Effector memory CD4-positive, alpha-beta T cell (primary cell): ENCODE measurements at regions not wholly inside any gene's neighbourhood (a gene's known extent, or its start where the extent isn't known, plus 50 kb on each side); places are given as distances from the start of the nearest gene placed in this dataset.

Experiments used
- DNase-seq, 3 donors: peaks; one replicate each; pipeline ENCODE4 v3.0.0-alpha.2; 2020
- H3K27ac ChIP-seq: 2 replicates; pipeline ENCODE4 v1.7.0; 2013; ENCODE audit warnings: mild to moderate bottlenecking, low read length, moderate library complexity; ENCODE audit not compliant: insufficient read depth, poor library complexity, severe bottlenecking
- H3K27me3 ChIP-seq: replicated peaks from 2 replicates; pipeline ENCODE4 v1.7.0; 2013; ENCODE audit warnings: mild to moderate bottlenecking, low read length; ENCODE audit not compliant: insufficient read depth, control insufficient read depth, poor library complexity, severe bottlenecking
- H3K36me3 ChIP-seq: 2 replicates; pipeline ENCODE4 v1.7.0; 2013; ENCODE audit warnings: mild to moderate bottlenecking, low read length, moderate library complexity; ENCODE audit not compliant: control insufficient read depth, insufficient read depth
- H3K4me1 ChIP-seq: 2 replicates; pipeline ENCODE4 v1.7.0; 2013; ENCODE audit warnings: low read length, mild to moderate bottlenecking; ENCODE audit not compliant: control insufficient read depth, insufficient read depth, poor library complexity, severe bottlenecking
- H3K4me3 ChIP-seq: 2 replicates; pipeline ENCODE4 v1.7.0; 2013; ENCODE audit warnings: low read length, low read depth, mild to moderate bottlenecking; ENCODE audit not compliant: insufficient read depth, poor library complexity, severe bottlenecking
- H3K9me3 ChIP-seq: 2 replicates; pipeline ENCODE4 v1.7.0; 2013; ENCODE audit warnings: mild to moderate bottlenecking, low read length, moderate library complexity; ENCODE audit not compliant: control insufficient read depth

DNA sequence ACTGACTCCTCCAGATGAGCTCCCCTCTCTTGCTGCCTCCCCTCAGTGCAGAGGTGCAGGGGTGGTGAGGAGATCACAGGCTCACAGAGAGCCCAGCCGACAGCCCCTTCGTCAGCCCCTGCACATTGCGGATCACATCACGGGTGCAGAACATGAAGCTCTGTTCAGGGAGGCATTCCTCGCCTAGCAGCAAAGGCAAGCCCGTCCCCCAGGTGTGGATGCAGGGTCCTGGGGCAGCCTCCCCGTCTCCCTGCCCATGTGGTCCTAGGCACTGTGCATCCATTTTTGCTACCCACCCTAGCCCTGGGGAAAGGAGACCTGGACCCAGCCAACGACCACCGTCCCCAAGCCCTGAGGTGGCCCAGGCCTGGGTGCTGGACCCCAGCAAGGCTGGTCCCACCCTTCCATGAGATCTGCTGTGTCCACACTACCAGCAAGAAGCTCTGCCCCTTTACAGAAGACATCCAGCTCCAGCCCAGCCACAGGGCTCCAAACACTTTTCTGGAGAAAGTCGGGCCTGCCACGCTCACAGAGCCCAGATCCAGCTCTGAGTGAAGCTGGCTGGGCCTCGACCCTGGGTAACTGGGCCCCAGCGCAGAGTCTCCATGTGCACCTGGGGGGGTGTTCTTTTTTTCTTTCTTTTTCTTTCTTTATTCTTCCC, 248.7 kb downstream of the NPHP4 start:
- no peaks in the 10 kb centered on the region for H3K4me1 ChIP-seq
- DNase-seq: no peak
- H3K27ac ChIP-seq: no peak overlapping the region
- H3K9me3 ChIP-seq: no peaks in the 10 kb centered on the region
- peaks cover 3% of the 10 kb centered on the region for H3K27me3 ChIP-seq
- no peak overlapping the region for H3K4me3 ChIP-seq
- no peaks in the 10 kb centered on the region for H3K36me3 ChIP-seq

GRCh38 chr1:5742801-5743200, 249.4 kb downstream of the NPHP4 start:
- no peak overlapping the region for H3K27ac ChIP-seq
- DNase-seq: no peak
- H3K9me3 ChIP-seq: no peaks in the 10 kb centered on the region
- no peak overlapping the region for H3K4me3 ChIP-seq
- H3K27me3 ChIP-seq: peaks cover 3% of the 10 kb centered on the region
- no peaks in the 10 kb centered on the region for H3K36me3 ChIP-seq
- H3K4me1 ChIP-seq: no peaks in the 10 kb centered on the region

DNA sequence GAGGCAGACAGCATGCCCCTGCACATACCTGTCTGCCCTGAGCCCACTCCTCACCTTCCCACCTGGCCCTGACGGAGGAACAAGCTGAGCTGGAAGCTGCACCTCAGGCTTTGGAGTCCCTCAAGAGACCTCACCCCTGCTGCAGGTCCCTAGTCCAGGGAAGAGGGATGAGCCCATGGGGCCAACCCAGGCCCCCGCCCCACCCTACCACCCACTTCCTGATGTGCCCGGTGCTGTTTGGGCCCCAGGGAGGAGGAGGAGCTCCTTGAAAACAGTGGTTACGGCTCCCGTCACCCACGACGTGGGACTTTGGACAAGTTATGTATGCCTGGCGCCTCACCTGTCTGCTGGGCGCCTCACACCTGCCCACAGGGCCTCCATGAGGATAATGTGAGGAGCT, 250.2 kb downstream of the NPHP4 start:
- Histone ChIP-seq H3K36me3 (no peaks in the 10 kb centered on the region), H3K4me3 (no peak overlapping the region), H3K27ac (no peak overlapping the region), H3K9me3 (no peaks in the 10 kb centered on the region), H3K4me1 (no peaks in the 10 kb centered on the region), H3K27me3 (peaks cover 3% of the 10 kb centered on the region)
- no peak for DNase-seq

DNA sequence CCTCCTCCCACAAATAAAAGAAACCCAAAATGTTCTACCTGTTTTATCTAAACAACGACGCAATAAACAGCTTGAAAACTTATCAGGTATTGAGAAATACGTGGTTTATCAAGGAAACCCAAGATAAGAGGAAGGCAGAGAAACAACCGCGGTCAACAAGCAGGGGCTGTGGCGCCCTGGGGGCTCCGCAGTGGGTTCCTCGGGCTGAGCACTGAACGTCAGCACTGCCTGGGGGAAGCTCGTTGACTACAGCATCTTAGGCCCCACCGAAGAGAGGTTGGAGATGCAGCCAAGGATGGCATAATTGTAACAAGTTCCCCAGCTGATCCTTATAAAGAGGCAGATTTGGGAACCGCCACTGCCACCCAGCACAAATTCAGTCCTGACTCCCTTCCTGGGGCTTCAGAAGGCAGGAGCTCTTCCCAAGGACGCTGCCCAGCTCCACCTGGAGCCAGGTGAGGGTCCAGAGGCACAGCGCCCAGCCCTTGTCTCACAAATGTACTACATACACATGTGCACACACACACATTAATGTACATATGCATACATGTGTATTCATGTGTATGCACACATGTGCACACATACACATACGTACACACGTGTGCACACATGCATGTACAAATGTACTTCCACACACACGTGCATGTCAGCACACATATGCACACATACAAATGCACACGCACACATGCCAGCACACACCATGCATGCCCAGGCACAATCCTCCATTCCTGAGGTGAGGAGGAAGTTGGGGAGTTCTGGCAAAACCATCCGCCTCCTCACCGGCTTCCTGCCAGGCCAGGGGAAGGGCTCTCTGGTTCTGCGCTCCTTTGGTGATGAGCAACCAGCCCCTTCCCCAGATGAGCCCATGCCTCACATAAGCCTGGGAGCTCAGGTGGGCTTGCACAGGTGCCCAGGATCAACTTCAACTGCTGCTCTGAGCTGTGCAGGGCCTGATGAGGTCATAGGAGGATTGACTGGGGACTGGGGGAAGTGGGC, 251.1 kb downstream of the NPHP4 start:
- Histone ChIP-seq H3K36me3 (no peaks in the 10 kb centered on the region), H3K27me3 (peaks cover 3% of the 10 kb centered on the region), H3K4me1 (no peaks in the 10 kb centered on the region), H3K4me3 (no peak overlapping the region), H3K27ac (no peak overlapping the region), H3K9me3 (no peaks in the 10 kb centered on the region)
- DNase-seq: no peak

DNA sequence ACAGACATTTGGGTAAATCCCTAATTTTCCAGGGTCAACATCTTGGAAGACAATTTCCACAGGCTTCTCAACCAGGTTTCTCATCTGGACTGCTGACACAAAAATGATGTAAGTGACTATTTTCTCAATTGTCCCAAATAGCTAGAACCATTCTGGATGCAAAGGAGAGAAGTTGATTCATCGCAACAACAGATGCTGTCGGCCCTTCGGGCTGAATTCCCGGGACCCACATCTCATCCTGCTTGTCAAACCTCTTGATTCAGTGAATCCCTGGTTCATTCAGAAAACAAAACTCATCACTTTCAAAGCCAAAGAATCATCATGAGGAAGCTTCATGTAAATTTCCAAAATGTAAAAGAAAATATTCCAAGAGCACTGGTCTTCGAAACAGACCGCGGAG, 251.8 kb downstream of the NPHP4 start:
- no peaks in the 10 kb centered on the region for H3K4me1 ChIP-seq
- H3K36me3 ChIP-seq: no peaks in the 10 kb centered on the region
- H3K27me3 ChIP-seq: peaks cover under 1% of the 10 kb centered on the region
- H3K27ac ChIP-seq: no peak overlapping the region
- no peak for DNase-seq
- H3K4me3 ChIP-seq: no peak overlapping the region
- no peaks in the 10 kb centered on the region for H3K9me3 ChIP-seq

GRCh38 chr1:5739561-5740078, 252.6 kb downstream of the NPHP4 start:
- no peaks in the 10 kb centered on the region for H3K4me1 ChIP-seq
- H3K36me3 ChIP-seq: no peaks in the 10 kb centered on the region
- no peak for DNase-seq
- no peak overlapping the region for H3K27ac ChIP-seq
- no peak overlapping the region for H3K4me3 ChIP-seq
- H3K27me3 ChIP-seq: no peaks in the 10 kb centered on the region
- H3K9me3 ChIP-seq: no peaks in the 10 kb centered on the region

DNA sequence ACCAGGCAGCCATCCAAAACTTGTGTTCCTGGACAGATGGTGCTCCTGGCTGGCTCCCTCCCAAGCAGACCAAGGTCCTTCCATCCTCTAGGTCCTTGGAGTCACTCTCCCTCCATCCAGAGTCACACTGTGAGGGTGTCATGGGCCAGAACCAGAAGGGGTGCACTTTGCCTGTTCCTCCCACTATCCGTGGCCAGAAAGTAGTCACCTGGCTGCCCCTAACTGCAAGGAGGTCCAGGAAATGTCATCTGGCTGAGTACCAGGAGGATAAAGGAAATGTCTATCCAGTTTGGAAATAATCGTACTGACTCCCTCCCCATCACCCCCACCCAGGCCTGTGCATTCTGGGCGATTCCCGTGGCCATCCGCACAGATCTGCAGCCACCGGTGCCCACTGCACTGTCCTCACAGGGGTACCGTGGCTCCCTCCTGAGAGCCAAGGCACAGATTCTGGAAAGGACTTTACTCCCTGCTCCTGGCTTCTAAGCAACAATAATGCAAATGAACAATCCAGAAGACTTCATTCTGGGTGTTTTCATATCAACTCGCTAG, 253.2 kb downstream of the NPHP4 start:
- DNase-seq: no peak
- H3K36me3 ChIP-seq: no peaks in the 10 kb centered on the region
- no peak overlapping the region for H3K27ac ChIP-seq
- no peaks in the 10 kb centered on the region for H3K27me3 ChIP-seq
- no peaks in the 10 kb centered on the region for H3K9me3 ChIP-seq
- H3K4me3 ChIP-seq: no peak overlapping the region
- no peaks in the 10 kb centered on the region for H3K4me1 ChIP-seq

- no peak overlapping the region for H3K4me3 ChIP-seq
- H3K4me1 ChIP-seq: no peaks in the 10 kb centered on the region
- H3K9me3 ChIP-seq: no peaks in the 10 kb centered on the region
- H3K27ac ChIP-seq: no peak overlapping the region
- DNase-seq: no peak
- H3K36me3 ChIP-seq: no peaks in the 10 kb centered on the region
- no peaks in the 10 kb centered on the region for H3K27me3 ChIP-seq
These were observed 255.1 kb downstream of the NPHP4 start for GRCh38 chr1:5737081-5737480.

GRCh38 chr1:5734996-5735395, 257.2 kb downstream of the NPHP4 start:
- Histone ChIP-seq H3K27ac (no peak overlapping the region), H3K9me3 (no peaks in the 10 kb centered on the region), H3K4me1 (no peaks in the 10 kb centered on the region), H3K4me3 (no peak overlapping the region), H3K27me3 (no peaks in the 10 kb centered on the region), H3K36me3 (no peaks in the 10 kb centered on the region)
- no peak for DNase-seq

GRCh38 chr1:5734414-5734813, 257.8 kb downstream of the NPHP4 start:
- no peaks in the 10 kb centered on the region for H3K36me3 ChIP-seq
- no peak overlapping the region for H3K27ac ChIP-seq
- H3K4me1 ChIP-seq: no peaks in the 10 kb centered on the region
- no peaks in the 10 kb centered on the region for H3K27me3 ChIP-seq
- no peaks in the 10 kb centered on the region for H3K9me3 ChIP-seq
- DNase-seq: no peak
- no peak overlapping the region for H3K4me3 ChIP-seq
